Keratinocyte (primary cell): ENCODE measurements at regions not wholly inside any gene's neighbourhood (a gene's known extent, or its start where the extent isn't known, plus 50 kb on each side); places are given as distances from the start of the nearest gene placed in this dataset.

Experiments
- DNase-seq: peaks from one replicate; pipeline ENCODE4 v3.0.0-alpha.2; 2011; ENCODE audit warnings: low read depth, missing footprints, low spot score
- FAIRE-seq: peaks from 2 replicates; lab custom pipeline; 2011; peaks lifted over from hg19 to GRCh38; lab: Jason Lieb, UNC
- H2AFZ ChIP-seq: 2 replicates; pipeline ENCODE4 v1.6.0; 2012; ENCODE audit warnings: low read length, control low read depth, inconsistent platforms; ENCODE audit not compliant: control insufficient read depth
- H3K27ac ChIP-seq: 2 replicates; pipeline ENCODE4 v1.5.1; 2011; ENCODE audit warnings: low read length; ENCODE audit not compliant: control insufficient read depth, insufficient read depth
- H3K27me3 ChIP-seq: 3 replicates; pipeline ENCODE4 v1.6.0; 2011; ENCODE audit warnings: low read length; ENCODE audit not compliant: control insufficient read depth, insufficient read depth; ENCODE audit errors: extremely low read depth
- H3K36me3 ChIP-seq, 2 experiments: 2 replicates in 1 of 2; 3 replicates in 1 of 2; pipeline ENCODE4 v1.5.1; 2011; ENCODE audit warnings: low read length in 2 of 2, mild to moderate bottlenecking in 1 of 2; ENCODE audit not compliant: control insufficient read depth in 2 of 2, insufficient read depth in 2 of 2; ENCODE audit errors: extremely low read depth in 1 of 2
- H3K4me1 ChIP-seq: 3 replicates; pipeline ENCODE4 v1.5.1; 2011; ENCODE audit warnings: low read length; ENCODE audit not compliant: control insufficient read depth, insufficient read depth; ENCODE audit errors: extremely low read depth
- H3K4me2 ChIP-seq: 3 replicates; pipeline ENCODE4 v1.6.0; 2011; ENCODE audit warnings: low read depth, low read length; ENCODE audit not compliant: control insufficient read depth, insufficient read depth; ENCODE audit errors: extremely low read depth
- H3K4me3 ChIP-seq, 3 experiments: fragments of 200-600 bp in 1 of 3; sonication (generic) in 1 of 3; 2 replicates in 2 of 3; 3 replicates in 1 of 3; pipeline ENCODE4 v1.5.1; 2011 to 2016; ENCODE audit warnings: low read length in 3 of 3, mild to moderate bottlenecking in 3 of 3, control low read depth in 2 of 3, inconsistent platforms in 1 of 3, low read depth in 1 of 3, mixed read lengths in 1 of 3, mixed run types in 1 of 3, moderate library complexity in 1 of 3; ENCODE audit not compliant: control insufficient read depth in 2 of 3, insufficient read depth in 2 of 3; ENCODE audit errors: extremely low read depth in 1 of 3
- H3K79me2 ChIP-seq: 2 replicates; pipeline ENCODE4 v1.6.0; 2012; ENCODE audit warnings: low read length; ENCODE audit not compliant: control insufficient read depth, insufficient read depth
- H3K9ac ChIP-seq: 3 replicates; pipeline ENCODE4 v1.6.0; 2011; ENCODE audit warnings: low read length; ENCODE audit not compliant: control insufficient read depth, insufficient read depth; ENCODE audit errors: extremely low read depth
- H3K9me1 ChIP-seq: 3 replicates; pipeline ENCODE4 v1.6.0; 2011; ENCODE audit warnings: low read length; ENCODE audit not compliant: control insufficient read depth, insufficient read depth; ENCODE audit errors: extremely low read depth
- H3K9me3 ChIP-seq: 2 replicates; pipeline ENCODE4 v1.5.1; 2012; ENCODE audit warnings: low read depth, low read length; ENCODE audit not compliant: control insufficient read depth
- H4K20me1 ChIP-seq: 3 replicates; pipeline ENCODE4 v1.6.0; 2011; ENCODE audit warnings: low read length; ENCODE audit not compliant: control insufficient read depth, insufficient read depth; ENCODE audit errors: extremely low read depth
- EZH2 ChIP-seq: IDR thresholded peaks from one replicate; pipeline ENCODE4 v1.6.1; 2012; ENCODE audit warnings: inconsistent platforms, mild to moderate bottlenecking, low read length, moderate library complexity
- dilution Hi-C: fragments of 300-500 bp; cut with MboI; formaldehyde crosslinking; loops from one replicate; pipeline ENCODE4 v1.7.0; 2020; ENCODE audit warnings: low sequenced_read_pairs; ENCODE audit not compliant: extremely low pct_ligation_motif_present
- TF ChIP-seq, protein P1 (sequence below), 3 experiments: IDR thresholded peaks in 1 of 3; conservative IDR thresholded peaks in 1 of 3; optimal IDR thresholded peaks in 1 of 3; 2 replicates in 2 of 3; 3 replicates in 1 of 3; pipeline versions ENCODE3 to v1.5.1; 2011; ENCODE audit warnings: low read length in 3 of 3, mild to moderate bottlenecking in 3 of 3, moderate library complexity in 2 of 3, control low read depth in 1 of 3, inconsistent platforms in 1 of 3; ENCODE audit not compliant: insufficient read depth in 2 of 3; ENCODE audit errors: extremely low read depth in 1 of 3

DNA sequence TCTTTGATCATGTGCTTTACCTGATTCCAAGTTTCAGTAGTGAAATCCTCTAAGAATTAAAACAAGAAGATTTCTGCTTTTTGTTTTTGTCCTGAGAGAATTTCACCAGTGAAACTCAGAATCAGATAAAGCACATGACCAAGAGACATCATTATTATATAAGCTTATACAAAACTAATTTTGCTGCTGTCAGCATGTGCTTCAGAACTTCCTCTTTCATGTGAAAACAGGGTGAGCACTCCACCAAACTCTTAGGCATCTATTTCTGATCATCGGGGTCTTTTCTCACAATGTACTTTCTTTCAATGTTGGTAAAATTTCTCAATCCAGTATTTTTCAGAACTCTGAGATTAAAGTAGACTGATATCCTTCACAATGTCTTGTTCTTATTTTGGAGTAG is 152.1 kb downstream of the SLC39A8 start:
- H3K36me3 ChIP-seq = no peaks in the 10 kb centered on the region
- no peaks in the 10 kb centered on the region for H4K20me1 ChIP-seq
- TF ChIP-seq EZH2 = no peak
- TF ChIP-seq, protein P1, sequence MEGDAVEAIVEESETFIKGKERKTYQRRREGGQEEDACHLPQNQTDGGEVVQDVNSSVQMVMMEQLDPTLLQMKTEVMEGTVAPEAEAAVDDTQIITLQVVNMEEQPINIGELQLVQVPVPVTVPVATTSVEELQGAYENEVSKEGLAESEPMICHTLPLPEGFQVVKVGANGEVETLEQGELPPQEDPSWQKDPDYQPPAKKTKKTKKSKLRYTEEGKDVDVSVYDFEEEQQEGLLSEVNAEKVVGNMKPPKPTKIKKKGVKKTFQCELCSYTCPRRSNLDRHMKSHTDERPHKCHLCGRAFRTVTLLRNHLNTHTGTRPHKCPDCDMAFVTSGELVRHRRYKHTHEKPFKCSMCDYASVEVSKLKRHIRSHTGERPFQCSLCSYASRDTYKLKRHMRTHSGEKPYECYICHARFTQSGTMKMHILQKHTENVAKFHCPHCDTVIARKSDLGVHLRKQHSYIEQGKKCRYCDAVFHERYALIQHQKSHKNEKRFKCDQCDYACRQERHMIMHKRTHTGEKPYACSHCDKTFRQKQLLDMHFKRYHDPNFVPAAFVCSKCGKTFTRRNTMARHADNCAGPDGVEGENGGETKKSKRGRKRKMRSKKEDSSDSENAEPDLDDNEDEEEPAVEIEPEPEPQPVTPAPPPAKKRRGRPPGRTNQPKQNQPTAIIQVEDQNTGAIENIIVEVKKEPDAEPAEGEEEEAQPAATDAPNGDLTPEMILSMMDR (optimal IDR thresholded peaks at IDR 0.05 in 1 of 3, IDR thresholded peaks at IDR 0.05 in 1 of 3, conservative IDR thresholded peaks at IDR 0.05 in 1 of 3; ENCODE audit: extremely low read depth in 1 of 3, insufficient read depth in 2 of 3, low read length in 3 of 3) = no peak
- H3K4me1 ChIP-seq = no peaks in the 10 kb centered on the region
- no peak overlapping the region for H3K27ac ChIP-seq
- no peak overlapping the region for H2AFZ ChIP-seq
- dilution Hi-C loops = no loop called here
- no peaks in the 10 kb centered on the region for H3K9me1 ChIP-seq
- no peak overlapping the region for H3K4me2 ChIP-seq
- H3K27me3 ChIP-seq = no peaks in the 10 kb centered on the region
- DNase-seq = no peak
- H3K9me3 ChIP-seq = no peaks in the 10 kb centered on the region
- H3K9ac ChIP-seq = no peak overlapping the region
- no peak for FAIRE-seq
- H3K79me2 ChIP-seq = no peaks in the 10 kb centered on the region
- H3K4me3 ChIP-seq = no peak overlapping the region

DNA sequence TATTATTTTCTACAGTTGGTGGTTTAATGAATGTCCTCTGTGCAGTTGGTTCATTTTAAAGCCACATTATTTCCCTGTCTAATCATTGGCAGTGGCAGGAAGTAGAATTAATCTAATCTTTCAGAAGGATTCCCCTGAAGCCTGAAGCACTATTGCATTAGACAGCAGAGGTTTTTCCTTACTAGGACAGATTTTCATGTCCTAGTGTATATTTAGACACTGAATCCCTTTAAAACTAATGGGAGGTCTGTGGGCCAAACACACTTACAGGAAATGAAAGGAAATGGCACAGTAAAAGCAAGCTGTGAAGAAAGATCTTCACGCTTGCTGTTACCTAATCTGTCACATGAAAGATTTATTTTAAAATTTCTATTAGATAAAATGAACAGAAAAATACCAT is 165.2 kb downstream of the SLC39A8 start:
- Histone ChIP-seq H3K27me3 (no peaks in the 10 kb centered on the region), H3K9ac (no peak overlapping the region), H3K4me2 (no peak overlapping the region), H3K9me1 (no peaks in the 10 kb centered on the region), H2AFZ (no peak overlapping the region), H3K27ac (no peak overlapping the region), H4K20me1 (no peaks in the 10 kb centered on the region), H3K4me3 (no peak overlapping the region), H3K9me3 (no peaks in the 10 kb centered on the region), H3K79me2 (no peaks in the 10 kb centered on the region), H3K4me1 (no peaks in the 10 kb centered on the region), H3K36me3 (no peaks in the 10 kb centered on the region)
- dilution Hi-C loops = no loop called here
- TF ChIP-seq, protein P1 (optimal IDR thresholded peaks at IDR 0.05 in 1 of 3, IDR thresholded peaks at IDR 0.05 in 1 of 3, conservative IDR thresholded peaks at IDR 0.05 in 1 of 3; ENCODE audit: extremely low read depth in 1 of 3, insufficient read depth in 2 of 3, low read length in 3 of 3) = no peak
- no peak for TF ChIP-seq EZH2
- DNase-seq (no peak), FAIRE-seq (no peak)
